A673 (cell line): ENCODE measurements at regions not wholly inside any gene's neighbourhood (a gene's known extent, or its start where the extent isn't known, plus 50 kb on each side); places are given as distances from the start of the nearest gene placed in this dataset.
A peak's percentile ranks its signal among the peaks of the same experiment; 100 is the strongest.

ENCODE experiments used
- BruUV-seq: library from RNA; stranded (reverse); fragments of 400-500 nt; replicated peaks from 2 replicates; lab custom pipeline; 2021; lab: Mats Ljungman, UMichigan
- CTCF ChIA-PET: fragments of 300-600 bp; sonication (Branson Sonifier 250); formaldehyde crosslinking; loops from one replicate; lab custom pipeline; 2022; ENCODE audit warnings: antibody characterized with exemption; lab: Charles Lee
- POLR2A ChIA-PET: fragments of 300-600 bp; sonication (Branson Sonifier 250); formaldehyde crosslinking; loops from one replicate; lab custom pipeline; 2022; ENCODE audit warnings: antibody characterized with exemption; ENCODE audit not compliant: low non-redundant PET; lab: Charles Lee
- DNase-seq: peaks from one replicate; pipeline ENCODE4 v3.0.0-alpha.2; 2015; ENCODE audit warnings: low spot score
- H3K27ac ChIP-seq: fragments of 200-600 bp; sonication (generic); 2 replicates; pipeline ENCODE4 v1.5.1; 2016; ENCODE audit warnings: mixed run types, low read depth, mild to moderate bottlenecking, mixed read lengths, antibody characterized with exemption, low read length; ENCODE audit not compliant: poor library complexity, severe bottlenecking
- H3K27me3 ChIP-seq: fragments of 200-600 bp; sonication (generic); replicated peaks from 2 replicates; pipeline ENCODE4 v1.6.1; 2017; ENCODE audit warnings: mixed run types, low read depth, mild to moderate bottlenecking, mixed read lengths, antibody characterized with exemption, low read length; ENCODE audit not compliant: insufficient read depth, poor library complexity
- H3K36me3 ChIP-seq: fragments of 200-600 bp; sonication (generic); 2 replicates; pipeline ENCODE4 v1.6.1; 2016; ENCODE audit warnings: mixed run types, mild to moderate bottlenecking, mixed read lengths, antibody characterized with exemption, low read length; ENCODE audit not compliant: insufficient read depth, poor library complexity, severe bottlenecking
- H3K4me1 ChIP-seq: fragments of 200-600 bp; sonication (generic); 2 replicates; pipeline ENCODE4 v1.6.1; 2017; ENCODE audit warnings: mixed run types, mild to moderate bottlenecking, mixed read lengths, antibody characterized with exemption, low read length; ENCODE audit not compliant: insufficient read depth, poor library complexity, severe bottlenecking
- H3K4me3 ChIP-seq: fragments of 200-600 bp; sonication (generic); 2 replicates; pipeline ENCODE4 v1.5.1; 2016; ENCODE audit warnings: low read depth, mixed run types, mild to moderate bottlenecking, mixed read lengths, low read length; ENCODE audit not compliant: poor library complexity, severe bottlenecking
- H3K9me3 ChIP-seq: fragments of 200-600 bp; sonication (generic); 2 replicates; pipeline ENCODE4 v1.6.1; 2016; ENCODE audit warnings: mixed run types, low read depth, mild to moderate bottlenecking, mixed read lengths, antibody characterized with exemption, low read length; ENCODE audit not compliant: poor library complexity, severe bottlenecking
- CTCF ChIP-seq: fragments of 300-800, 200-600 bp; sonication (generic); conservative IDR thresholded peaks from 2 replicates; pipeline ENCODE4 v1.5.1; 2017; ENCODE audit warnings: low read depth, mild to moderate bottlenecking, antibody characterized with exemption, low read length, moderate library complexity, mixed read lengths
- EZH2 ChIP-seq: fragments of 200-600 bp; sonication (generic); IDR thresholded peaks from 2 replicates; pipeline ENCODE4 v1.6.1; 2017; ENCODE audit warnings: borderline replicate concordance, low read depth, mild to moderate bottlenecking, mixed read lengths, antibody characterized with exemption, low read length; ENCODE audit not compliant: poor library complexity, severe bottlenecking
- intact Hi-C: fragments of 100-400 bp; cut with micrococcal nuclease; formaldehyde crosslinking; loops from one replicate; pipeline ENCODE4 v1.10.0; 2022; ENCODE audit not compliant: unreplicated experiment

GRCh38 chr21:20661745-20662422 lies 336.3 kb upstream of the NCAM2 start:
- H3K36me3 ChIP-seq: no peaks in the 10 kb centered on the region
- BruUV-seq: no TSS peak
- no peaks in the 10 kb centered on the region for H3K4me1 ChIP-seq
- H3K27ac ChIP-seq: no peak overlapping the region
- intact Hi-C loops: no loop called here
- POLR2A ChIA-PET: interaction anchor here (0.7 kb wide), 1 partner anchor 24 kb away, joined by 4 read pairs; no protein-coding TSS in a partner anchor
- H3K9me3 ChIP-seq: peaks cover 5% of the 10 kb centered on the region
- no peaks in the 10 kb centered on the region for H3K27me3 ChIP-seq
- no peak overlapping the region for H3K4me3 ChIP-seq
- peak; percentile 28 for DNase-seq
- TF ChIP-seq EZH2 (no peak), CTCF (no peak)
- CTCF ChIA-PET: no interaction called here

- H3K4me3 ChIP-seq: no peak overlapping the region
- H3K36me3 ChIP-seq: no peaks in the 10 kb centered on the region
- no peak overlapping the region for H3K27ac ChIP-seq
- ChIA-PET CTCF (no interaction called here), POLR2A (interaction anchor here (0.7 kb wide), 1 partner anchor 24 kb away, joined by 4 read pairs; no protein-coding TSS in a partner anchor)
- peaks cover 5% of the 10 kb centered on the region for H3K9me3 ChIP-seq
- BruUV-seq: no TSS peak
- intact Hi-C loops: no loop called here
- TF ChIP-seq CTCF (no peak), EZH2 (no peak)
- no peaks in the 10 kb centered on the region for H3K4me1 ChIP-seq
- H3K27me3 ChIP-seq: no peaks in the 10 kb centered on the region
- DNase-seq: no peak
Measured at GRCh38 chr21:20662514-20662913, 335.7 kb upstream of the NCAM2 start.

- peaks cover 5% of the 10 kb centered on the region for H3K9me3 ChIP-seq
- CTCF ChIA-PET: no interaction called here
- no TSS peak for BruUV-seq
- intact Hi-C loops: no loop called here
- H3K4me1 ChIP-seq: no peaks in the 10 kb centered on the region
- DNase-seq: no peak
- H3K4me3 ChIP-seq: no peak overlapping the region
- POLR2A ChIA-PET: no interaction called here
- no peak overlapping the region for H3K27ac ChIP-seq
- H3K36me3 ChIP-seq: no peaks in the 10 kb centered on the region
- H3K27me3 ChIP-seq: no peaks in the 10 kb centered on the region
- TF ChIP-seq EZH2 (no peak), CTCF (no peak)
Measured at GRCh38 chr21:20667931-20668330, 330.3 kb upstream of the NCAM2 start.
